ENCODE measurements at regions not wholly inside any gene's neighbourhood (a gene's known extent, or its start where the extent isn't known, plus 50 kb on each side); places are given as distances from the start of the nearest gene placed in this dataset.

GRCh38 chr12:92089559-92089958 is 56.1 kb downstream of the BTG1 start:
- Histone ChIP-seq H3K27me3 (replicated peaks; ENCODE audit: insufficient read depth, low read length) (no peaks in the 10 kb centered on the region), H3K9me2 (replicated peaks; ENCODE audit: insufficient read depth, low read length) (no peaks in the 10 kb centered on the region), H4K20me1 (ENCODE audit: insufficient read depth, low read length) (no peaks in the 10 kb centered on the region), H3K4me2 (ENCODE audit: low read depth, low read length) (no peak overlapping the region), H3K9me3 (replicated peaks; ENCODE audit: insufficient read depth, low read length) (no peaks in the 10 kb centered on the region), H3K4me3 (ENCODE audit: low read length) (no peak overlapping the region), H3K36me3 (replicated peaks; ENCODE audit: insufficient read depth, low read length) (no peaks in the 10 kb centered on the region), H3K27ac (ENCODE audit: low read length) (no peak overlapping the region), H3K4me1 (ENCODE audit: low read length) (peaks cover 15% of the 10 kb centered on the region), H3K9ac (ENCODE audit: low read length) (no peak overlapping the region), H3K79me2 (ENCODE audit: low read length) (no peaks in the 10 kb centered on the region), H2AFZ (ENCODE audit: low read length) (no peak overlapping the region), H3F3A (ENCODE audit: insufficient read depth, low read length) (peaks cover 2% of the 10 kb centered on the region; the same call in 1 of the 2 replicates)
- no peak for TF ChIP-seq EZH2 (optimal IDR thresholded peaks at IDR 0.05; ENCODE audit: low read depth, low read length)
- no peak for TF ChIP-seq EZH2phosphoT487 (IDR thresholded peaks at IDR 0.05; ENCODE audit: low read length)
- no peak for TF ChIP-seq CTCF (IDR thresholded peaks at IDR 0.05; ENCODE audit: low read length)
- no peak for DNase-seq

DNA sequence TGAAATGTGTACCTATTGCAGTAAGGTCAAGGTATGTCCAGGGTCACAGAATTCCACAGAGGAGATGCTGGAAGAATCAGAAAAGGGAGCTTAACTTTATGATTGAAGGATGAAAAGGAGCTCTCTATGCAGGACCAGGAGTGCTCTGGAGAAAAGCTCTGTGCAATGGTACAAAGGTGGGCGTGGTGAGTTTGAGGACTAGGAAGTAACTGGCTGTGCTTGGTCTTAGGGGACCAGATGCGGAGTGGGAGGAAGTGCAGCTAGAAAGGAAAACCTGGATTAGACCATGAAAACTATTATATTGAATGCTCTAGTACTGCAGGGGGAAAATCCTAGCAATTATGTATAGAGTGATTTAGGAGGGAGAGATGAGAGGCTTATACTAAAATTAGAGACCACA is 56.8 kb downstream of the BTG1 start:
- Histone ChIP-seq H2AFZ (ENCODE audit: low read length) (no peak overlapping the region), H3K4me3 (ENCODE audit: low read length) (no peak overlapping the region), H3K9me2 (replicated peaks; ENCODE audit: insufficient read depth, low read length) (no peaks in the 10 kb centered on the region), H3K4me2 (ENCODE audit: low read depth, low read length) (no peak overlapping the region), H3K79me2 (ENCODE audit: low read length) (no peaks in the 10 kb centered on the region), H4K20me1 (ENCODE audit: insufficient read depth, low read length) (no peaks in the 10 kb centered on the region), H3F3A (ENCODE audit: insufficient read depth, low read length) (no peaks in the 10 kb centered on the region), H3K9ac (ENCODE audit: low read length) (no peak overlapping the region), H3K9me3 (replicated peaks; ENCODE audit: insufficient read depth, low read length) (no peaks in the 10 kb centered on the region), H3K27ac (ENCODE audit: low read length) (no peak overlapping the region), H3K4me1 (ENCODE audit: low read length) (peaks cover 10% of the 10 kb centered on the region; the same call in 1 of the 2 replicates), H3K36me3 (replicated peaks; ENCODE audit: insufficient read depth, low read length) (no peaks in the 10 kb centered on the region), H3K27me3 (replicated peaks; ENCODE audit: insufficient read depth, low read length) (no peaks in the 10 kb centered on the region)
- TF ChIP-seq CTCF (IDR thresholded peaks at IDR 0.05; ENCODE audit: low read length) (no peak), EZH2 (optimal IDR thresholded peaks at IDR 0.05; ENCODE audit: low read depth, low read length) (no peak), EZH2phosphoT487 (IDR thresholded peaks at IDR 0.05; ENCODE audit: low read length) (no peak)
- no peak for DNase-seq

GRCh38 chr12:92085736-92086040 is 60.0 kb downstream of the BTG1 start:
- Histone ChIP-seq H3K9me2 (replicated peaks; ENCODE audit: insufficient read depth, low read length) (no peaks in the 10 kb centered on the region), H3K4me2 (ENCODE audit: low read depth, low read length) (no peak overlapping the region), H3F3A (ENCODE audit: insufficient read depth, low read length) (peaks cover 7% of the 10 kb centered on the region), H3K79me2 (ENCODE audit: low read length) (no peaks in the 10 kb centered on the region), H3K36me3 (replicated peaks; ENCODE audit: insufficient read depth, low read length) (no peaks in the 10 kb centered on the region), H3K9ac (ENCODE audit: low read length) (no peak overlapping the region), H2AFZ (ENCODE audit: low read length) (no peak overlapping the region), H3K27me3 (replicated peaks; ENCODE audit: insufficient read depth, low read length) (no peaks in the 10 kb centered on the region), H3K27ac (ENCODE audit: low read length) (no peak overlapping the region), H3K4me1 (ENCODE audit: low read length) (peaks cover 21% of the 10 kb centered on the region), H3K4me3 (ENCODE audit: low read length) (no peak overlapping the region), H3K9me3 (replicated peaks; ENCODE audit: insufficient read depth, low read length) (no peaks in the 10 kb centered on the region), H4K20me1 (ENCODE audit: insufficient read depth, low read length) (no peaks in the 10 kb centered on the region)
- no peak for DNase-seq
- no peak for TF ChIP-seq EZH2 (optimal IDR thresholded peaks at IDR 0.05; ENCODE audit: low read depth, low read length)

DNA sequence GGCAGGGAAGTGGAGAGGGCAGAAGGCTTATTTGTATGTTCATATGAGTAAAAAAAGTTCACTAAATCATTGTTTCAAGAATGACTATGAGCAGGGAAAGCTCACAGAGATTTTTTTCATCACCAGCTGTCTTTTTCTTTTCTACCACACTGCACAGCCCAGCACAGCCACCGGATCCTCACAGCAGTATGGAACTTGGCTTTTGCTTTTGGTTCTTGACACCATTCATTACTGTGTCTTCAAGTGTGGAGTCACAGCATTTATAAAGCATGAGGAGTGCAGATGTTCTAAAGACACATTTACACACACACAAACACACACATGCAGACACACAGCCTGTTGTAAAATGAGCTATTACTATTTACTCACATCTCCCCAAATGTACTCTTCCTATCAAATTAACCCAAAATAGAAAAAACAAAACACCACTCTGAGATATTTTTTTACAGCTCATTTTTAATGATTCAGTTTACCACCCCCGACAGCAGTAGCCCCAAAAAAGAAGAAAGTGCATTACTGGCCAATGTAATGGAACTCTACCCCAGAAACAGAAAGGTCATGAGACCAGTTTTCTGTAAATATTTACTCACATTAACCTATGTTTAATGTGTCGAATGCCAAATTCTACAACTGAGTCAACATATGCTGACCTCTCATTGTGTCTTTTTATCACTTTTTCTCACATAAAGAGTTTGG is 60.5 kb downstream of the BTG1 start:
- peaks cover 24% of the 10 kb centered on the region for H3K4me1 ChIP-seq (ENCODE audit: low read length)

More for the DNA sequence above, 60.5 kb downstream of the BTG1 start:
- Histone ChIP-seq H3F3A (ENCODE audit: insufficient read depth, low read length) (peaks cover 12% of the 10 kb centered on the region), H3K9ac (ENCODE audit: low read length) (no peak overlapping the region), H4K20me1 (ENCODE audit: insufficient read depth, low read length) (no peaks in the 10 kb centered on the region), H3K27me3 (replicated peaks; ENCODE audit: insufficient read depth, low read length) (no peaks in the 10 kb centered on the region), H3K4me3 (ENCODE audit: low read length) (no peak overlapping the region), H3K9me3 (replicated peaks; ENCODE audit: insufficient read depth, low read length) (no peaks in the 10 kb centered on the region), H3K9me2 (replicated peaks; ENCODE audit: insufficient read depth, low read length) (no peaks in the 10 kb centered on the region), H3K79me2 (ENCODE audit: low read length) (no peaks in the 10 kb centered on the region), H3K4me2 (ENCODE audit: low read depth, low read length) (no peak overlapping the region), H3K27ac (ENCODE audit: low read length) (no peak overlapping the region), H2AFZ (ENCODE audit: low read length) (no peak overlapping the region), H3K36me3 (replicated peaks; ENCODE audit: insufficient read depth, low read length) (no peaks in the 10 kb centered on the region)
- TF ChIP-seq EZH2phosphoT487 (IDR thresholded peaks at IDR 0.05; ENCODE audit: low read length) (no peak), CTCF (IDR thresholded peaks at IDR 0.05; ENCODE audit: low read length) (no peak)
- DNase-seq = peak; percentile 39
